HepG2 (cell line): ENCODE measurements at regions not wholly inside any gene's neighbourhood (a gene's known extent, or its start where the extent isn't known, plus 50 kb on each side); places are given as distances from the start of the nearest gene placed in this dataset.

Source experiments
- ATAC-seq: fragments of 200-7000 bp; cut with Tn5 transposase; 3 replicates; pipeline ENCODE4 v1.9.1; 2020; ENCODE audit warnings: mild to moderate bottlenecking, moderate library complexity
- BruUV-seq: library from RNA; stranded (reverse); fragments of 400-500 nt; replicated peaks from 2 replicates; lab custom pipeline; 2021; lab: Mats Ljungman, UMichigan
- CTCF ChIA-PET: fragments of 300-600 bp; formaldehyde crosslinking; extraction: SDS; loops from one replicate; lab custom pipeline; 2021; ENCODE audit warnings: low total read pairs, inconsistent platforms, low intra/inter-chr PET ratio; lab: Yijun Ruan, JAX
- POLR2A ChIA-PET: fragments of 350-600 bp; sonication (Branson Sonifier 250); formaldehyde crosslinking; loops from one replicate; lab custom pipeline; 2020; ENCODE audit warnings: antibody characterized with exemption, inconsistent platforms; lab: Yijun Ruan, JAX
- DNase-seq: peaks from one replicate; pipeline ENCODE4 v3.0.0-alpha.2; 2015; ENCODE audit warnings: low spot score
- FAIRE-seq: peaks from 3 replicates; lab custom pipeline; 2011; peaks lifted over from hg19 to GRCh38; lab: Jason Lieb, UNC
- H2AFZ ChIP-seq: one replicate; pipeline ENCODE4 v1.6.1; 2011; ENCODE audit warnings: low read length, inconsistent platforms
- H3K27ac ChIP-seq: fragments of 300-600 bp; 3 replicates; pipeline ENCODE4 v1.8.0; 2011; ENCODE audit warnings: mixed run types, mild to moderate bottlenecking, mixed read lengths, low read length, inconsistent platforms; ENCODE audit not compliant: insufficient read depth; ENCODE audit errors: extremely low read length
- H3K27me3 ChIP-seq, 2 experiments: fragments of 200-600 bp in 1 of 2; 2 replicates in 1 of 2; 3 replicates in 1 of 2; pipeline versions ENCODE4 v1.6.0 to v1.8.0; 2011; ENCODE audit warnings: low read length in 2 of 2, mild to moderate bottlenecking in 2 of 2, moderate library complexity in 2 of 2, inconsistent platforms in 1 of 2; ENCODE audit not compliant: insufficient read depth in 2 of 2, control insufficient read depth in 1 of 2
- H3K36me3 ChIP-seq, 2 experiments: fragments of 200-600 bp in 1 of 2; replicated peaks in 1 of 2; 2 replicates in 1 of 2; 3 replicates in 1 of 2; pipeline versions ENCODE4 v1.5.1 to v1.8.0; 2011; ENCODE audit warnings: low read length in 2 of 2, inconsistent platforms in 1 of 2; ENCODE audit not compliant: insufficient read depth in 2 of 2, control insufficient read depth in 1 of 2
- H3K4me1 ChIP-seq: 2 replicates; pipeline ENCODE4 v1.5.1; 2012; ENCODE audit warnings: low read length, inconsistent platforms; ENCODE audit not compliant: insufficient read depth
- H3K4me2 ChIP-seq: 2 replicates; pipeline ENCODE4 v1.6.0; 2011; ENCODE audit warnings: low read depth, low read length, inconsistent platforms
- H3K4me3 ChIP-seq, 3 experiments: fragments of 200-600 bp in 1 of 3; sonication (generic), shearing (Covaris generic) in 1 of 3; replicated peaks in 1 of 3; 2 replicates each; pipeline ENCODE4 v1.5.1; 2011 to 2016; ENCODE audit warnings: low read length in 3 of 3, inconsistent platforms in 2 of 3, low read depth in 2 of 3, mild to moderate bottlenecking in 2 of 3, control low read depth in 1 of 3, mixed read lengths in 1 of 3; ENCODE audit not compliant: insufficient read depth in 1 of 3
- H3K79me2 ChIP-seq: one replicate; pipeline ENCODE4 v1.6.1; 2011; ENCODE audit warnings: low read length, inconsistent platforms; ENCODE audit not compliant: insufficient read depth
- H3K9ac ChIP-seq: 2 replicates; pipeline ENCODE4 v1.6.0; 2011; ENCODE audit warnings: mild to moderate bottlenecking, low read depth, low read length, inconsistent platforms; ENCODE audit not compliant: insufficient read depth
- H3K9me3 ChIP-seq: 2 replicates; pipeline ENCODE4 v1.5.1; 2012; ENCODE audit warnings: mild to moderate bottlenecking, low read length
- H4K20me1 ChIP-seq: 2 replicates; pipeline ENCODE4 v1.6.0; 2011; ENCODE audit warnings: inconsistent platforms, mild to moderate bottlenecking, low read length, moderate library complexity; ENCODE audit not compliant: insufficient read depth
- CHCHD3 ChIP-seq: sonication (generic); formaldehyde crosslinking; IDR thresholded peaks from 2 replicates; pipeline ENCODE4 v1.8.0; 2022; ENCODE audit warnings: mild to moderate bottlenecking, missing genetic modification reagents, moderate library complexity
- CSRNP2 ChIP-seq: sonication (generic); formaldehyde crosslinking; conservative IDR thresholded peaks from 2 replicates; pipeline ENCODE4 v1.8.0; 2022; ENCODE audit warnings: low read depth, missing genetic modification reagents
- JUND ChIP-seq: sonication (generic); formaldehyde crosslinking; IDR thresholded peaks from 2 replicates; pipeline ENCODE4 v1.8.0; 2022; ENCODE audit warnings: mild to moderate bottlenecking, missing genetic modification reagents
- THAP8 ChIP-seq: sonication (generic); formaldehyde crosslinking; IDR thresholded peaks from 2 replicates; pipeline ENCODE4 v1.5.1; 2020; ENCODE audit warnings: missing genetic modification reagents, mild to moderate bottlenecking, borderline replicate concordance
- ZNF292 ChIP-seq: sonication (generic); formaldehyde crosslinking; IDR thresholded peaks from 2 replicates; pipeline ENCODE4 v1.8.1; 2022; ENCODE audit warnings: mild to moderate bottlenecking, low read depth, missing genetic modification reagents, borderline replicate concordance
- ZNF431 ChIP-seq: sonication (generic); formaldehyde crosslinking; IDR thresholded peaks from 2 replicates; pipeline ENCODE4 v1.9.0; 2022; ENCODE audit warnings: missing genetic modification reagents, low read depth, mild to moderate bottlenecking, borderline replicate concordance
- WGBS: methylation state at CpG from one replicate; pipeline ENCODE4 v1.1.6; 2017; ENCODE audit warnings: low lambda C conversion rate; 5-methylcytosine and 5-hydroxymethylcytosine counted together
- in situ Hi-C: cut with HindIII; loops from 2 replicates; pipeline ENCODE4 v1.10.0; 2017; ENCODE audit warnings: low pct_unique_long_range_greater_than_20kb; ENCODE audit not compliant: extremely low pct_ligation_motif_present
- intact Hi-C: fragments of 100-400 bp; cut with micrococcal nuclease; formaldehyde crosslinking; loops from one replicate; pipeline ENCODE4 v1.10.0; 2022; ENCODE audit not compliant: unreplicated experiment
- TF ChIP-seq, protein P1 (sequence below): sonication (generic); formaldehyde crosslinking; IDR thresholded peaks from 2 replicates; pipeline ENCODE4 v1.4.0; 2020; ENCODE audit warnings: missing genetic modification reagents, mild to moderate bottlenecking, borderline replicate concordance

DNA sequence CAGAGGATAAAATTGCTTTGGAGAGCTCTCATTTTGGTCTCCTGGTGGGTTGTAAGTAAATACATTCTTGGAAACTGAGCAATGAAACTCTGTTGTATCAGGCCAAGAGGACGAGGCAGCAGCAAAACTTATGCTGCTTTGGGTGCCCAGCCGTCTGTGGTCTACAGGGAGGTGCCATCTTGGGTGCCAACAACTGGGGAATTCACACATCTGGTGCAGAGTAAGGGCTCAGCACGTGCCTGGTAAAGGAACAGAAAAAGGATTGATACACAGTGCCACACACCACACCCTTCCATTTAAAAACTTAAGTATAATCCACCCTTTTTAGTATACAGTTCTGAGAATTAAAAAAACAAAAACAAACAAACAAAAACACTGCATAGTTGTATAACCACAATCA is 221.9 kb downstream of the TSN start (continued):
- TF ChIP-seq ZNF292 (CRISPR knock-in tag), result no peak
- TF ChIP-seq, protein P1, sequence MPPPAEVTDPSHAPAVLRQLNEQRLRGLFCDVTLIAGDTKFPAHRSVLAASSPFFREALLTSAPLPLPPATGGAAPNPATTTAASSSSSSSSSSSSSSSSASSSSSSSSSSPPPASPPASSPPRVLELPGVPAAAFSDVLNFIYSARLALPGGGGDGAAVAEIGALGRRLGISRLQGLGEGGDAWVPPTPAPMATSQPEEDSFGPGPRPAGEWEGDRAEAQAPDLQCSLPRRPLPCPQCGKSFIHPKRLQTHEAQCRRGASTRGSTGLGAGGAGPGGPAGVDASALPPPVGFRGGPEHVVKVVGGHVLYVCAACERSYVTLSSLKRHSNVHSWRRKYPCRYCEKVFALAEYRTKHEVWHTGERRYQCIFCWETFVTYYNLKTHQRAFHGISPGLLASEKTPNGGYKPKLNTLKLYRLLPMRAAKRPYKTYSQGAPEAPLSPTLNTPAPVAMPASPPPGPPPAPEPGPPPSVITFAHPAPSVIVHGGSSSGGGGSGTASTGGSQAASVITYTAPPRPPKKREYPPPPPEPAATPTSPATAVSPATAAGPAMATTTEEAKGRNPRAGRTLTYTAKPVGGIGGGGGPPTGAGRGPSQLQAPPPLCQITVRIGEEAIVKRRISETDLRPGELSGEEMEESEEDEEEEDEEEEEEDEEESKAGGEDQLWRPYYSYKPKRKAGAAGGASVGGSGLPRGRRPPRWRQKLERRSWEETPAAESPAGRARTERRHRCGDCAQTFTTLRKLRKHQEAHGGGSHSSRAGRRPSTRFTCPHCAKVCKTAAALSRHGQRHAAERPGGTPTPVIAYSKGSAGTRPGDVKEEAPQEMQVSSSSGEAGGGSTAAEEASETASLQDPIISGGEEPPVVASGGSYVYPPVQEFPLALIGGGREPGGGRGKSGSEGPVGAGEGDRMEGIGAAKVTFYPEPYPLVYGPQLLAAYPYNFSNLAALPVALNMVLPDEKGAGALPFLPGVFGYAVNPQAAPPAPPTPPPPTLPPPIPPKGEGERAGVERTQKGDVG (CRISPR knock-in tag), result no peak
- no peak for TF ChIP-seq ZNF431 (CRISPR knock-in tag)

DNA sequence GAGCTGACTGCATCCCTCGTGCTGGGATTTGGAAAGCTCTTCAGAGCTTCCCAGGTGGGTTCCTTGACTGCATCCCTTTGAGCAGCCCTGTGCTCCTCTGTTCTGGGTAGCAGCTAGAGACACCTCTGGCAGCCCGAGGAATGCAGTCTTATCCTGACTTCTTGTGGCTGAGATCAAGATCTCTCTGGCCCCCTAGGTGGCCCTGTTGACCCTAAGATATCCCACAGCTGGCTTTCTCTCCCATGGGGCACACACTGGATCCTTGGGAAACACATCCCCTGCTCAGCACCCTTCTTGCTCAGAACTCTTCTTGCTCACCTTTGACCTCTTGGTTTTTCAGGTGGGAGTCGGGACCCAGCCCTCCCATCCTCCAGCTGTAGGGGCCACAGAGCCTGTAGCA is 237.2 kb downstream of the TSN start:
- no peaks in the 10 kb centered on the region for H3K4me1 ChIP-seq
- H3K9ac ChIP-seq, result no peak overlapping the region
- CTCF ChIA-PET, result no interaction called here
- intact Hi-C loops, result no loop called here
- H3K36me3 ChIP-seq, result no peaks in the 10 kb centered on the region
- BruUV-seq, result no TSS peak
- 0% methylated on average over 3 of the region's 3 CpGs for WGBS
- no peak for FAIRE-seq
- no peak for TF ChIP-seq THAP8 (CRISPR knock-in tag)
- TF ChIP-seq CHCHD3 (CRISPR knock-in tag), result no peak
- no peak for TF ChIP-seq CSRNP2 (CRISPR knock-in tag)
- TF ChIP-seq JUND (CRISPR knock-in tag), result no peak
- H3K79me2 ChIP-seq, result no peaks in the 10 kb centered on the region
- no peak for ATAC-seq
- H3K9me3 ChIP-seq, result no peaks in the 10 kb centered on the region
- no peak for DNase-seq
- H3K4me3 ChIP-seq, result no peak overlapping the region
- no peaks in the 10 kb centered on the region for H4K20me1 ChIP-seq
- in situ Hi-C loops, result no loop called here
- no peak overlapping the region for H3K27ac ChIP-seq
- no peak overlapping the region for H3K4me2 ChIP-seq
- H2AFZ ChIP-seq, result no peak overlapping the region
- POLR2A ChIA-PET, result no interaction called here
- no peaks in the 10 kb centered on the region; a peak in 1 of 5 replicates for H3K27me3 ChIP-seq
